Fibroblast of mammary gland (primary cell): ENCODE measurements at regions not wholly inside any gene's neighbourhood (a gene's known extent, or its start where the extent isn't known, plus 50 kb on each side); places are given as distances from the start of the nearest gene placed in this dataset.

Experiments
- DNase-seq: peaks from one replicate; pipeline ENCODE4 v3.0.0-alpha.2; 2010; ENCODE audit warnings: low read depth
- H3K4me3 ChIP-seq: 2 replicates; pipeline ENCODE4 v1.5.1; 2011; ENCODE audit warnings: low read depth, mild to moderate bottlenecking, low read length, moderate library complexity; ENCODE audit not compliant: control insufficient read depth
- TF ChIP-seq, protein P1 (sequence below): conservative IDR thresholded peaks from 2 replicates; pipeline ENCODE4 v1.5.1; 2011; ENCODE audit warnings: low read depth, low read length, inconsistent platforms; ENCODE audit not compliant: control insufficient read depth, insufficient read depth

DNA sequence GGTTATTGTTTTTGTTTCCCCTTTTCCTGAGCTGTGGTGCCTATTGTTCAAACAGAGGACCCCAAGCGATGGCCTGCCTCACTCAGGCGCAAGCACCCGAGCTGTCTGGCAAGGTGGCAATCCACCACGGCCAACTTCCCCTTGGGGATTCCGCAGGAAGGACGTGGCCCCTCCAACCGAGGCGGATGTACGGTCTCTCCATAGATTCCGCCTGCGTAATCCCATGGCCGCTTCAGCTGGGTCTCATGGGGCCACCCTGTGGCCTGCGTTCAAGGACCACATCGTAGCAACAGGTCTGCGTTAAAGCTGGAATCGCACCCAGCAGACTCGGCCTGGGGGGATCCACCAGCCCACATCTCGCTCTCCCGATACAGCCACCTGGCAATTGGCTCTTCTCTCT, 79.9 kb downstream of the CEBPB start:
- no peak overlapping the region for H3K4me3 ChIP-seq
- TF ChIP-seq, protein P1, sequence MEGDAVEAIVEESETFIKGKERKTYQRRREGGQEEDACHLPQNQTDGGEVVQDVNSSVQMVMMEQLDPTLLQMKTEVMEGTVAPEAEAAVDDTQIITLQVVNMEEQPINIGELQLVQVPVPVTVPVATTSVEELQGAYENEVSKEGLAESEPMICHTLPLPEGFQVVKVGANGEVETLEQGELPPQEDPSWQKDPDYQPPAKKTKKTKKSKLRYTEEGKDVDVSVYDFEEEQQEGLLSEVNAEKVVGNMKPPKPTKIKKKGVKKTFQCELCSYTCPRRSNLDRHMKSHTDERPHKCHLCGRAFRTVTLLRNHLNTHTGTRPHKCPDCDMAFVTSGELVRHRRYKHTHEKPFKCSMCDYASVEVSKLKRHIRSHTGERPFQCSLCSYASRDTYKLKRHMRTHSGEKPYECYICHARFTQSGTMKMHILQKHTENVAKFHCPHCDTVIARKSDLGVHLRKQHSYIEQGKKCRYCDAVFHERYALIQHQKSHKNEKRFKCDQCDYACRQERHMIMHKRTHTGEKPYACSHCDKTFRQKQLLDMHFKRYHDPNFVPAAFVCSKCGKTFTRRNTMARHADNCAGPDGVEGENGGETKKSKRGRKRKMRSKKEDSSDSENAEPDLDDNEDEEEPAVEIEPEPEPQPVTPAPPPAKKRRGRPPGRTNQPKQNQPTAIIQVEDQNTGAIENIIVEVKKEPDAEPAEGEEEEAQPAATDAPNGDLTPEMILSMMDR = no peak
- DNase-seq = no peak

DNA sequence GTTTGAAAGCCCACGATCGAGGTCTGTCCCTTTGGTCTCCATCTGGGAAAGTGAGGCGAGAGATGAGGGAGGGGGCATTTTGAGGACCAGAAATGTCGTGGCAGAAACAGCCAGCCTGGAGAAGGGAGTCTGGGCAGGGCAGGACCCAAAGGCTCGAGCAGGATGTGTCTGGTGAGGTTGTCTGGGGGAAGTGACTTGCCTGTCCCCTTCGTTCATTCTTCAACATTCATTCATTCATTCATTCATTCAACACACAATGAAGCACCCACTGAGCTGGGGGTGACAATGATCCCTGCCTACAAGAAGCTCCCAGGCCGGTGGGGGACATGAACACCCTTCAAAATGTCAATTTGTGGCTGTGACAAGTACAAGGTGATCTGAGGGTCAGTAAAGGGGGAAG, 80.5 kb downstream of the CEBPB start:
- H3K4me3 ChIP-seq = no peak overlapping the region
- TF ChIP-seq, protein P1 = no peak
- no peak for DNase-seq

DNA sequence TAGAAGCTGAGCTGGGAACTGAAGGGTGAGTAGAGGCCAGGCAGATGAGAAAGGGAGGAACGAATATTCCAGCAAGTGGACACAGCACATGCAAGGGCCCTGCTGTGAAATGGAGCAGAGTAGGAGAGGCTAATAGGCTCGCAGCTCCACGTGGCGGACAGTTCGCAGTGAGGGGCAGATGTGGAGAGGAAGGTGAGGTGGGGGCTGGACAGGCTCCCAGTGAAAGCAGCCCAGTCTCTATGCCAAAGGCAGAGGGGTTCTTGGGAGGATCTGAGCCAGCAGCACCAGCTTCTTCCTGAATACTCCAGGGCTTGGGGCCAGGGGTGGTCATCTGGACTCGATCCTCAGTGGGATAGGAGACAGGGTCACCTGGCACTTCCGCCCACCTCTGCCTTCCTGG, 81.0 kb downstream of the CEBPB start:
- DNase-seq = no peak
- no peak overlapping the region for H3K4me3 ChIP-seq
- TF ChIP-seq, protein P1 = no peak

DNA sequence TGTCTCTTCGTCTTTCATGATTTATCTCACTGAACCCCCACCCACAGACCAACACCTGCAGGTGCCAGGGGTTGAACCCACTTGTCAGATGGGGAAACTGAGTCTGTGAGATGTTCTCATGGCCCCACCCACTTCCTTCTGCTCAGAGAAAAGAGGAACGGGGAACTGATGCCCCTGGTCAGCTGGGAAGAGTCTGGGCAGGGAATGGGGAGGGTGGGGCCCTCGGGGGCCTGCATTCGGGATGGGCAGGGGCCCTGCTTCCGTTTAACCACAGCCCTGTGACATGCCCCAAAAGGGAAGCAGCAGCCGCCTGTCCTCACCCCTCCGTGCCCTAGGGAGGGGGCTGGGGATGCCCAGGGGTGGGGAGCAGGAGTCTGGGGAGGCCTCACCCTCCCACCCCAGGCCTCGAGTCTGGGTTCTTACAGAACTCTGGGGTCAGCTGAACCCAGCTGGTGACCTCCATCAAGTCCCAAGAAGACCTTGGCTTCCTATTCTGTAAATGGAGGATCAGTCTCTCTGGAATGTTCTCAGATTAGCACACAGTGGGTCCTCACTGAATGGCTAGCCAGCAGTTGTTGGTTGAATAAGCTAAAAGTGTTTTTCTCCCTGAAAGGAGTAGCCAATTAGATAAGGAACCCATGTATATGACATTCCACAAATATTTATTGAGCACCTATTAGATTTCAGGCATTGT, 81.5 kb downstream of the CEBPB start:
- DNase-seq = no peak
- H3K4me3 ChIP-seq = no peak overlapping the region
- TF ChIP-seq, protein P1 = no peak

DNA sequence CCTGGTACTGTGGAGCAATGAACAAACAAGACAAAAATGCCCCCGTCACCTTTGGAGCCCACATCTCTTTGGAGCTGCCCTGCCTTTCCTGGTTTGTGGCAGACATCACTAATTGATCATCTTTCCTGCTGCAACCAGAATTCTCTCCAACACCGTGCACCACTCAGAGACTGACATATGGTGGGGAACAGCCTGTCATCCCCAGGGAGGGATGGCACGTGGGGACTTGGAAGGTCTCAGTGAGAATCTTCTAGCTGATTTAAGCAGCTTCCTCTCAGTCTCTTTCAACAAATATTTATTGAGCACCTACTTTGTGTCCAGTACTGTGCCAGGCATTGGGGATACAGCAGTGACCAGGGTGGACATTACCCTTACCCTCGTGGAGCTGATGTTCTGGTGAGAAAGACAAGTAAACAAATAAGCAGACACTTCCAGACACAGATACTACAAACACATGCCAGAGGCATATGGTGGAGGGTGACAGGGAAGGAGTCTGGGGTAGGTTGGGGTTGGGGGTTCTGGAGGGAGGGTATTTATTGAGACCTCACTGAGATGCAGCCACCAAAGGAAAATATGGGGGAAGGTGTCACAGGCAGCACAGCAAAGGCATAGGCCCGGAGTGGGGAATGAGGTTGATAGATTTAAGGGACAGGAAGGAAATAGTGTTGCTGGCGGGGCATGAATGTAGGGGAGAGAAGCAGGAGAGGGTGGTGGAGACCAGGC, 82.3 kb downstream of the CEBPB start:
- TF ChIP-seq, protein P1 = no peak
- no peak overlapping the region for H3K4me3 ChIP-seq
- DNase-seq = no peak

DNA sequence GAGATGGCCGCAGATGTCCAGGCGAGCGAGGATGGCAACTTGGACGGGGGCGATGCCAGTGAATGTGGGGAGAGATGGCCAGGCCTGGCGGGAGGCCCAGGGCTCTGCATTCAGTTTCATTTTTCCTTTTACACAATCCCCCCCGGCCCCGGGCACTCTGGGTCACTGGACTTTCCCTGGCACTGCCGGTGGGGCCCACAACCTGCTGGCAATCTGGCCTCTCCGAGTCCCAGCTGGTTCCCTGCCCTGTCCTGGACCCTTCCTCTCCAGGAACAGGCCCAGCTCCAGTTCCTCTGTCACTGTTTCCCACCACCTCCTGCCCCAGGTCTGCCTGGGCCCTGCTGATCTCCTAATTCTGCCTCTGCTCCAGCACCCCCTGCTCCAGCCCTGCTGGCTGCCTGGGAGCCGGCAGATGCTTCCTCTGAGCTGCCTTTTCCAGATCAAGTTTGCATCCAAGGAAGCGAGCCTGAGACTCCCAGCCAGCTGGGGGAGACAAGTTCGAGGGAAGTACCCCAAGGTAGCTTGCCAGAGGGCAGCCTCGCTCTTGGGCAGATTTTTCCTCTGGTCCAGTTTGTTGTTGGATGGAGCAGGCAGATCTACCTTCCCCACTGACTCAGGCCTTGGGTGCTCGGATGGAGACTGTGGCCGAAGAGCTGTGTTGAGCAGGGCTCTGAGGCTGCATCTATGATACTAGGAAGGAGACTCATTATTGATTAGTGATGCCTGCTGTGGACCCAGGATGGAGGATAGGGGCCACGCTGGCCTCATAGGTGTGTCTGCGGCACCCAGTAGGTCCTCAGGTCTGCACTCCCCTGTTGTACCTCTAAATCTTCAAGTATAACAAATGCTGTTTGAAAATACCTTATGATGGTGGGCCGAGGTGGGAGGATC, 83.2 kb downstream of the CEBPB start:
- TF ChIP-seq, protein P1 = no peak
- H3K4me3 ChIP-seq = no peak overlapping the region
- DNase-seq = no peak
